Astrocyte (in vitro differentiated cells and primary cell): ENCODE measurements at regions not wholly inside any gene's neighbourhood (a gene's known extent, or its start where the extent isn't known, plus 50 kb on each side); places are given as distances from the start of the nearest gene placed in this dataset.
"Not testable (repeated sequence)": the region's sequence is repeated elsewhere in the genome, so short reads cannot be mapped to it uniquely, and the experiment has no call there.

Experiments
- DNase-seq: peaks from one replicate; pipeline ENCODE4 v3.0.0-alpha.2; 2010; ENCODE audit warnings: low read depth
- FAIRE-seq: peaks from 2 replicates; lab custom pipeline; 2011; peaks lifted over from hg19 to GRCh38; lab: Jason Lieb, UNC
- H2AFZ ChIP-seq: 2 replicates; pipeline ENCODE4 v1.6.0; 2012; ENCODE audit warnings: low read depth, low read length, inconsistent platforms
- H3K27ac ChIP-seq: 2 replicates; pipeline ENCODE4 v1.5.1; 2011; ENCODE audit warnings: low read depth, low read length, inconsistent platforms
- H3K27me3 ChIP-seq: 2 replicates; pipeline ENCODE4 v1.6.0; 2011; ENCODE audit warnings: low read length, inconsistent platforms; ENCODE audit not compliant: insufficient read depth
- H3K36me3 ChIP-seq: 2 replicates; pipeline ENCODE4 v1.5.1; 2011; ENCODE audit warnings: low read length, inconsistent platforms; ENCODE audit not compliant: insufficient read depth
- H3K4me1 ChIP-seq: 2 replicates; pipeline ENCODE4 v1.5.1; 2011; ENCODE audit warnings: low read length, inconsistent platforms; ENCODE audit not compliant: insufficient read depth
- H3K4me2 ChIP-seq: 2 replicates; pipeline ENCODE4 v1.6.0; 2012; ENCODE audit warnings: low read length, inconsistent platforms
- H3K4me3 ChIP-seq: 2 replicates; pipeline ENCODE4 v1.5.1; 2011; ENCODE audit warnings: low read depth, mild to moderate bottlenecking, low read length, inconsistent platforms; ENCODE audit not compliant: insufficient read depth
- H3K79me2 ChIP-seq: 2 replicates; pipeline ENCODE4 v1.6.0; 2012; ENCODE audit warnings: mild to moderate bottlenecking, low read length, inconsistent platforms; ENCODE audit not compliant: insufficient read depth
- H3K9ac ChIP-seq: 2 replicates; pipeline ENCODE4 v1.6.0; 2012; ENCODE audit warnings: mild to moderate bottlenecking, low read length, inconsistent platforms
- H3K9me3 ChIP-seq: 2 replicates; pipeline ENCODE4 v1.5.1; 2012; ENCODE audit warnings: low read depth, mild to moderate bottlenecking, low read length, inconsistent platforms; ENCODE audit not compliant: insufficient read depth
- H4K20me1 ChIP-seq: 2 replicates; pipeline ENCODE4 v1.6.0; 2012; ENCODE audit warnings: low read length, inconsistent platforms; ENCODE audit not compliant: insufficient read depth
- H3K27ac Mint-ChIP-seq: one replicate; pipeline ENCODE4 v1.8.0; 2021; ENCODE audit warnings: mild to moderate bottlenecking, mixed read lengths; ENCODE audit not compliant: unreplicated experiment
- H3K27me3 Mint-ChIP-seq: one replicate; pipeline ENCODE4 v1.8.0; 2021; ENCODE audit warnings: low read depth, mixed read lengths; ENCODE audit not compliant: unreplicated experiment
- H3K36me3 Mint-ChIP-seq: one replicate; pipeline ENCODE4 v1.8.0; 2021; ENCODE audit warnings: low read depth, mixed read lengths; ENCODE audit not compliant: unreplicated experiment
- H3K4me1 Mint-ChIP-seq: one replicate; pipeline ENCODE4 v1.8.0; 2021; ENCODE audit warnings: low read depth, mixed read lengths; ENCODE audit not compliant: unreplicated experiment
- H3K4me3 Mint-ChIP-seq: one replicate; pipeline ENCODE4 v1.8.0; 2021; ENCODE audit warnings: mild to moderate bottlenecking, moderate library complexity, mixed read lengths; ENCODE audit not compliant: unreplicated experiment
- H3K9me3 Mint-ChIP-seq: one replicate; pipeline ENCODE4 v1.8.0; 2021; ENCODE audit warnings: mild to moderate bottlenecking, mixed read lengths; ENCODE audit not compliant: unreplicated experiment
- EZH2 ChIP-seq: IDR thresholded peaks from 2 replicates; pipeline ENCODE4 v1.6.1; 2012; ENCODE audit warnings: mild to moderate bottlenecking, low read length, inconsistent platforms; ENCODE audit not compliant: insufficient read depth
- TF ChIP-seq, protein P1 (sequence below): IDR thresholded peaks from 2 replicates; pipeline ENCODE4 v1.5.1; 2011; ENCODE audit warnings: low read depth, mild to moderate bottlenecking, inconsistent platforms, low read length, moderate library complexity; ENCODE audit not compliant: insufficient read depth

DNA sequence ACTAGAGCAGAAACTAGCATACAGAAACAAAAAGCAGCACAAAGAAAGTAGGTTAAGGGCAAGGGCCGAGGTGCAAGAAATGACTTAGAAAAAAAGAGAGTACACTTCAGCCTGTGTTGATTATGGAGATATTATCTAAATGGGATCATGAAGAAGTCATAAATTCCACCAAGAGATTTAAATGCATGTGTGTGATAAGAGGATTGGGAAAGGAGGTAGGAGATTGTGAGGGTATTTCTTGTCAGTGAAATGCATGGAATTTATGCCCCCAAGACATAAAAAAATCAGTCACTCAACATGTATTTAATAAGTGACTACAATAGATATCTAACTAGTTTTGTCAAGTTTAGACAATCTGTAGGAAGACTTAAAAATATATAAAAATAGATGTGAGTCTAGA lies 976.2 kb upstream of the LRFN5 start:
- no peak overlapping the region for H2AFZ ChIP-seq
- peaks cover 5% of the 10 kb centered on the region for H3K9me3 ChIP-seq
- H3K4me2 ChIP-seq, result no peak overlapping the region
- no peak for TF ChIP-seq EZH2
- Mint-ChIP-seq H3K4me1 (no peaks in the 10 kb centered on the region), H3K27me3 (no peaks in the 10 kb centered on the region), H3K9me3 (no peaks in the 10 kb centered on the region), H3K27ac (no peak overlapping the region), H3K36me3 (peaks cover 1% of the 10 kb centered on the region), H3K4me3 (peak overlapping the region; percentile 74)
- H3K79me2 ChIP-seq, result no peaks in the 10 kb centered on the region
- no peak overlapping the region for H3K9ac ChIP-seq
- H3K4me3 ChIP-seq, result no peak overlapping the region
- no peak overlapping the region for H3K27ac ChIP-seq
- no peak for DNase-seq
- no peaks in the 10 kb centered on the region for H3K27me3 ChIP-seq
- H4K20me1 ChIP-seq, result no peaks in the 10 kb centered on the region
- FAIRE-seq, result no peak
- no peaks in the 10 kb centered on the region for H3K36me3 ChIP-seq
- no peaks in the 10 kb centered on the region for H3K4me1 ChIP-seq

GRCh38 chr14:40629551-40630137 lies 977.0 kb upstream of the LRFN5 start:
- H3K4me3 Mint-ChIP-seq, result peak overlapping the region; percentile 74
- not testable (repeated sequence) for H3K4me1 Mint-ChIP-seq, DNase-seq, H3K36me3 ChIP-seq, FAIRE-seq, H3K4me3 ChIP-seq, H3K27me3 Mint-ChIP-seq, H3K9me3 Mint-ChIP-seq, H3K27ac Mint-ChIP-seq, H3K9me3 ChIP-seq, H3K4me1 ChIP-seq, H4K20me1 ChIP-seq, H3K4me2 ChIP-seq, H2AFZ ChIP-seq, H3K9ac ChIP-seq, H3K27ac ChIP-seq, H3K27me3 ChIP-seq, H3K36me3 Mint-ChIP-seq, H3K79me2 ChIP-seq

DNA sequence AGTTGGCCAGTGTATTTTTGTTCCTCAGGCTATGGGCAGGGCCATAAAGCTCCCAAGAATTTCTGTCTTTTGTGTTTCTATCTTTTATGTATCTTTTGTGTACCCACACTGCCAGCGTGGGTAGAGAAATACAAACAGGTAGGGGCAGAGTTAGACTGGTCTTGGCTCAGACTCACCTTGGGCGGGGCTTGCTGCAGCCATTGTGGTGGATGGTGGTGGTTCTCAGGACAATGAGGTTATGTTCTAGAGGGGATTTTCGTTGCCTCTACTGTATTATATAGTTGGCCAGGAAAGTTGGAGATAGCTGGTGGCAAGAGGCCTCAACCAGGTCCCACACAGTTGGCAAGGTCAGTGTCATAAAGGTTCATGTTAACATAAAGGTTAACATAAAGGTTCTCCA lies 977.5 kb upstream of the LRFN5 start:
- no peak overlapping the region for H3K27ac ChIP-seq
- no peaks in the 10 kb centered on the region for H3K9me3 ChIP-seq
- no peak overlapping the region for H3K9ac ChIP-seq
- no peak for FAIRE-seq
- Mint-ChIP-seq H3K36me3 (no peaks in the 10 kb centered on the region), H3K4me3 (peak overlapping the region; percentile 74), H3K4me1 (no peaks in the 10 kb centered on the region), H3K27me3 (no peaks in the 10 kb centered on the region), H3K27ac (no peak overlapping the region), H3K9me3 (no peaks in the 10 kb centered on the region)
- H3K79me2 ChIP-seq, result no peaks in the 10 kb centered on the region
- H3K4me3 ChIP-seq, result no peak overlapping the region
- no peak overlapping the region for H3K4me2 ChIP-seq
- no peaks in the 10 kb centered on the region for H4K20me1 ChIP-seq
- DNase-seq, result no peak
- no peaks in the 10 kb centered on the region for H3K4me1 ChIP-seq
- H3K36me3 ChIP-seq, result no peaks in the 10 kb centered on the region
- no peaks in the 10 kb centered on the region for H3K27me3 ChIP-seq
- H2AFZ ChIP-seq, result no peak overlapping the region
- TF ChIP-seq EZH2, result no peak
- TF ChIP-seq, protein P1, sequence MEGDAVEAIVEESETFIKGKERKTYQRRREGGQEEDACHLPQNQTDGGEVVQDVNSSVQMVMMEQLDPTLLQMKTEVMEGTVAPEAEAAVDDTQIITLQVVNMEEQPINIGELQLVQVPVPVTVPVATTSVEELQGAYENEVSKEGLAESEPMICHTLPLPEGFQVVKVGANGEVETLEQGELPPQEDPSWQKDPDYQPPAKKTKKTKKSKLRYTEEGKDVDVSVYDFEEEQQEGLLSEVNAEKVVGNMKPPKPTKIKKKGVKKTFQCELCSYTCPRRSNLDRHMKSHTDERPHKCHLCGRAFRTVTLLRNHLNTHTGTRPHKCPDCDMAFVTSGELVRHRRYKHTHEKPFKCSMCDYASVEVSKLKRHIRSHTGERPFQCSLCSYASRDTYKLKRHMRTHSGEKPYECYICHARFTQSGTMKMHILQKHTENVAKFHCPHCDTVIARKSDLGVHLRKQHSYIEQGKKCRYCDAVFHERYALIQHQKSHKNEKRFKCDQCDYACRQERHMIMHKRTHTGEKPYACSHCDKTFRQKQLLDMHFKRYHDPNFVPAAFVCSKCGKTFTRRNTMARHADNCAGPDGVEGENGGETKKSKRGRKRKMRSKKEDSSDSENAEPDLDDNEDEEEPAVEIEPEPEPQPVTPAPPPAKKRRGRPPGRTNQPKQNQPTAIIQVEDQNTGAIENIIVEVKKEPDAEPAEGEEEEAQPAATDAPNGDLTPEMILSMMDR, result no peak
